HCT116 (cell line): ENCODE measurements at regions not wholly inside any gene's neighbourhood (a gene's known extent, or its start where the extent isn't known, plus 50 kb on each side); places are given as distances from the start of the nearest gene placed in this dataset.

Experiments used
- ATAC-seq: fragments of 200-7000 bp; cut with Tn5 transposase; 2 replicates; pipeline ENCODE4 v1.9.1; 2020; ENCODE audit warnings: mild to moderate bottlenecking, moderate library complexity
- BruUV-seq: library from RNA; stranded (reverse); fragments of 400-500 nt; replicated peaks from 2 replicates; lab custom pipeline; 2021; lab: Mats Ljungman, UMichigan
- CTCF ChIA-PET: fragments of 300-600 bp; sonication (Branson Sonifier 250); formaldehyde crosslinking; loops from one replicate; lab custom pipeline; 2021; ENCODE audit warnings: antibody characterized with exemption; lab: Charles Lee
- POLR2A ChIA-PET: fragments of 300-600, 350-600 bp; sonication (Branson Sonifier 250); formaldehyde crosslinking; loops from one replicate; lab custom pipeline; 2021; ENCODE audit warnings: antibody characterized with exemption; lab: Charles Lee
- RAD21 ChIA-PET, 2 experiments: fragments of 300-600 bp; sonication (Branson Sonifier 250); formaldehyde crosslinking; loops; one replicate each; lab custom pipeline; 2023; ENCODE audit warnings: low total read pairs in 2 of 2; ENCODE audit not compliant: uncharacterized antibody in 2 of 2, unreplicated experiment in 2 of 2, low non-redundant PET in 1 of 2; lab: Charles Lee
- DNase-seq: peaks from one replicate; pipeline ENCODE4 v3.0.0-alpha.2; 2010; ENCODE audit warnings: low read depth, low spot score
- H2AFZ ChIP-seq: fragments of 200-600 bp; shearing (Covaris generic), sonication (generic); 2 replicates; pipeline ENCODE4 v1.6.1; 2017; ENCODE audit warnings: low read depth, mixed run types, mixed read lengths, antibody characterized with exemption, low read length; ENCODE audit not compliant: poor library complexity, severe bottlenecking
- H3K27ac ChIP-seq: 2 replicates; pipeline ENCODE4 v1.5.1; 2012; ENCODE audit warnings: low read depth, low read length
- H3K27me3 ChIP-seq: fragments of 200-600 bp; sonication (generic); 2 replicates; pipeline ENCODE4 v1.6.1; 2016; ENCODE audit warnings: mixed run types, low read length, mixed read lengths; ENCODE audit not compliant: insufficient read depth
- H3K36me3 ChIP-seq, 2 experiments: fragments of 200-500 bp in 1 of 2; fragments of 200-600 bp in 1 of 2; sonication (Bioruptor generic) in 1 of 2; sonication (generic) in 1 of 2; 2 replicates each; pipeline versions ENCODE4 v1.5.1 to v1.6.1; 2014 to 2016; ENCODE audit warnings: low read length in 2 of 2, inconsistent platforms in 1 of 2, mixed read lengths in 1 of 2, mixed run types in 1 of 2; ENCODE audit not compliant: insufficient read depth in 2 of 2, control insufficient read depth in 1 of 2
- H3K4me1 ChIP-seq, 2 experiments: fragments of 200-600 bp in 1 of 2; sonication (generic) in 1 of 2; 2 replicates each; pipeline versions ENCODE4 v1.5.1 to v1.6.1; 2012 to 2017; ENCODE audit warnings: low read length in 2 of 2, inconsistent platforms in 1 of 2, mild to moderate bottlenecking in 1 of 2, mixed read lengths in 1 of 2, mixed run types in 1 of 2, moderate library complexity in 1 of 2; ENCODE audit not compliant: insufficient read depth in 2 of 2, control insufficient read depth in 1 of 2
- H3K4me2 ChIP-seq: fragments of 200-600 bp; sonication (generic); 2 replicates; pipeline ENCODE4 v1.6.1; 2017; ENCODE audit warnings: mixed run types, low read length, mixed read lengths
- H3K4me3 ChIP-seq, 2 experiments: fragments of 200-600 bp in 1 of 2; sonication (generic) in 1 of 2; replicated peaks in 1 of 2; 2 replicates each; pipeline ENCODE4 v1.5.1; 2011 to 2016; ENCODE audit warnings: low read length in 2 of 2, control low read depth in 1 of 2, low read depth in 1 of 2, mild to moderate bottlenecking in 1 of 2, mixed read lengths in 1 of 2, mixed run types in 1 of 2
- H3K79me2 ChIP-seq: fragments of 200-600 bp; sonication (generic); 2 replicates; pipeline ENCODE4 v1.6.1; 2017; ENCODE audit warnings: mild to moderate bottlenecking, mixed run types, low read length, moderate library complexity, mixed read lengths; ENCODE audit not compliant: insufficient read depth
- H3K9ac ChIP-seq: fragments of 200-600 bp; sonication (generic); 2 replicates; pipeline ENCODE4 v1.6.1; 2016; ENCODE audit warnings: low read length, mixed read lengths
- H3K9me2 ChIP-seq: fragments of 200-600 bp; sonication (generic), shearing (Covaris generic); 2 replicates; pipeline ENCODE4 v1.6.1; 2017; ENCODE audit warnings: mixed run types, mild to moderate bottlenecking, moderate library complexity; ENCODE audit not compliant: insufficient read depth
- H3K9me3 ChIP-seq, 2 experiments: fragments of 200-500 bp in 1 of 2; fragments of 200-600 bp in 1 of 2; sonication (Bioruptor generic) in 1 of 2; sonication (generic) in 1 of 2; 2 replicates each; pipeline ENCODE4 v1.6.1; 2014 to 2017; ENCODE audit warnings: low read length in 2 of 2, mixed read lengths in 2 of 2, inconsistent platforms in 1 of 2, low read depth in 1 of 2, mild to moderate bottlenecking in 1 of 2, mixed run types in 1 of 2, moderate library complexity in 1 of 2; ENCODE audit not compliant: control insufficient read depth in 1 of 2, insufficient read depth in 1 of 2
- H4K20me1 ChIP-seq: fragments of 200-600 bp; sonication (generic), shearing (Covaris generic); 2 replicates; pipeline ENCODE4 v1.6.1; 2017; ENCODE audit warnings: mixed run types, mild to moderate bottlenecking, moderate library complexity; ENCODE audit not compliant: insufficient read depth
- CTCF ChIP-seq, 3 experiments: fragments of 200-600 bp in 1 of 3; sonication (generic) in 1 of 3; IDR thresholded peaks in 2 of 3; conservative IDR thresholded peaks in 1 of 3; 2 replicates each; pipeline ENCODE4 v1.5.1; 2012 to 2017; ENCODE audit warnings: low read depth in 2 of 3, low read length in 2 of 3, antibody characterized with exemption in 1 of 3, borderline replicate concordance in 1 of 3, control low read depth in 1 of 3, mild to moderate bottlenecking in 1 of 3, mixed read lengths in 1 of 3, mixed run types in 1 of 3, moderate library complexity in 1 of 3; ENCODE audit not compliant: insufficient read depth in 1 of 3
- EZH2 ChIP-seq: fragments of 200-600 bp; sonication (generic); IDR thresholded peaks from 2 replicates; pipeline ENCODE4 v1.6.1; 2017; ENCODE audit warnings: antibody characterized with exemption, mixed run types
- FOSL1 ChIP-seq: IDR thresholded peaks from 2 replicates; pipeline ENCODE4 v1.6.1; 2012; ENCODE audit warnings: low read depth
- POLR2AphosphoS5 ChIP-seq: IDR thresholded peaks from 2 replicates; pipeline ENCODE4 v1.6.1; 2011; ENCODE audit warnings: mild to moderate bottlenecking, low read depth, low read length, moderate library complexity
- RAD21 ChIP-seq: IDR thresholded peaks from 2 replicates; pipeline ENCODE4 v1.6.1; 2012; ENCODE audit warnings: low read depth, mild to moderate bottlenecking
- SP1 ChIP-seq: IDR thresholded peaks from 2 replicates; pipeline ENCODE4 v1.6.1; 2012; ENCODE audit warnings: low read depth
- intact Hi-C: fragments of 100-400 bp; cut with micrococcal nuclease; formaldehyde crosslinking; loops from 2 replicates; pipeline ENCODE4 v1.10.0; 2022

GRCh38 chr3:6791161-6791560, 69.8 kb upstream of the GRM7 start:
- CTCF ChIA-PET: no interaction called here
- no peak for DNase-seq
- no peaks in the 10 kb centered on the region for H4K20me1 ChIP-seq
- no peak overlapping the region for H2AFZ ChIP-seq
- no peaks in the 10 kb centered on the region for H3K79me2 ChIP-seq
- no TSS peak for BruUV-seq
- H3K4me2 ChIP-seq: no peak overlapping the region
- peak; percentile 32 for TF ChIP-seq RAD21
- TF ChIP-seq FOSL1: no peak
- POLR2A ChIA-PET: no interaction called here
- H3K9me2 ChIP-seq: no peaks in the 10 kb centered on the region
- RAD21 ChIA-PET: no interaction called here
- H3K9ac ChIP-seq: no peak overlapping the region
- no peak for ATAC-seq
- no peaks in the 10 kb centered on the region for H3K4me1 ChIP-seq
- intact Hi-C loops: loop anchor here (10.0 kb wide), 1 partner anchor 1366 kb away; no protein-coding TSS in a partner anchor
- no peaks in the 10 kb centered on the region for H3K9me3 ChIP-seq
- no peaks in the 10 kb centered on the region for H3K27me3 ChIP-seq
- no peak overlapping the region for H3K27ac ChIP-seq
- H3K4me3 ChIP-seq: no peak overlapping the region
- H3K36me3 ChIP-seq: no peaks in the 10 kb centered on the region

GRCh38 chr3:6799264-6799915, 61.5 kb upstream of the GRM7 start:
- Histone ChIP-seq H3K27me3 (no peaks in the 10 kb centered on the region), H3K9me2 (no peaks in the 10 kb centered on the region), H3K27ac (no peak overlapping the region), H2AFZ (no peak overlapping the region), H3K4me1 (no peaks in the 10 kb centered on the region), H3K36me3 (no peaks in the 10 kb centered on the region), H4K20me1 (no peaks in the 10 kb centered on the region; the same call in 1 of the 2 replicates), H3K9ac (no peak overlapping the region), H3K79me2 (no peaks in the 10 kb centered on the region), H3K9me3 (no peaks in the 10 kb centered on the region), H3K4me3 (no peak overlapping the region), H3K4me2 (no peak overlapping the region)
- ChIA-PET CTCF (no interaction called here), RAD21 (no interaction called here), POLR2A (no interaction called here)
- DNase-seq: peak; percentile 19
- TF ChIP-seq CTCF (IDR thresholded peaks at IDR 0.05 in 2 of 3, conservative IDR thresholded peaks at IDR 0.05 in 1 of 3; ENCODE audit: borderline replicate concordance in 1 of 3, insufficient read depth in 1 of 3, low read depth in 2 of 3, low read length in 2 of 3) (peak; percentile 27 to 81 (median 80); a peak in 5 of 6 replicates), RAD21 (peak; percentile 62), SP1 (no peak), EZH2 (no peak), POLR2AphosphoS5 (no peak)
- ATAC-seq: peak; percentile 74; the same call in 1 of the 2 replicates
- no TSS peak for BruUV-seq
- intact Hi-C loops: loop anchor here (1.0 to 10.0 kb wide), 4 partner anchors 592 to 1494 kb away; no protein-coding TSS in a partner anchor
